SK-N-SH treated with all-trans-retinoic acid at 6 μM for 48 hours (cell line): ENCODE measurements at regions not wholly inside any gene's neighbourhood (a gene's known extent, or its start where the extent isn't known, plus 50 kb on each side); places are given as distances from the start of the nearest gene placed in this dataset.

Experiments used
- ZNF70 ChIP-seq: fragments of 450-650 bp; formaldehyde crosslinking; IDR thresholded peaks from 2 replicates; pipeline ENCODE4 v1.5.0; 2020; ENCODE audit warnings: mild to moderate bottlenecking, moderate library complexity
- TF ChIP-seq, protein P1 (sequence below): fragments of 250-450 bp; sonication (Bioruptor Pico); IDR thresholded peaks from 2 replicates; pipeline ENCODE4 v1.8.0; 2020; ENCODE audit warnings: mild to moderate bottlenecking, moderate library complexity, borderline replicate concordance
- TF ChIP-seq, protein P2 (sequence below): fragments of 250-450 bp; sonication (Bioruptor Pico); IDR thresholded peaks from 2 replicates; pipeline ENCODE4 v1.8.0; 2021; ENCODE audit warnings: low read depth, mild to moderate bottlenecking, moderate library complexity, borderline replicate concordance

DNA sequence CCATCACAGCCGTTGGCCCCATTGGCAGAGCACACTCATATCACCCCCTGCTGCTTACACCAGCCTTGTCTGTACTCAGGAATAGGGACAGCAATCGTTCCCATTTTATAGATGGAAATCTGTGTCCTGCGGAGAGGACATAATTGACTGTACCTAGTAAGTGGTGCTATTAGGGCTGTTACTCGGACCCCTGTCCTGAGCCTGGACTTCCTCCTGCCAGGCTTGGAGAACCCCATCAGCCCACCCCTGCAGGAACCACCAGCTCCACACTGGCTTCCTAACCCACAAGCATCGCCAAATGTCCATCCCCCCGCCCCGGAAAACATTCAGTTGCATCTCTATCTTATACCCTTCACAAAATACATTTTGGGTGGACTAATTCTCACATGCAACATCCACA lies 139.8 kb upstream of the RET start:
- TF ChIP-seq, protein P1, sequence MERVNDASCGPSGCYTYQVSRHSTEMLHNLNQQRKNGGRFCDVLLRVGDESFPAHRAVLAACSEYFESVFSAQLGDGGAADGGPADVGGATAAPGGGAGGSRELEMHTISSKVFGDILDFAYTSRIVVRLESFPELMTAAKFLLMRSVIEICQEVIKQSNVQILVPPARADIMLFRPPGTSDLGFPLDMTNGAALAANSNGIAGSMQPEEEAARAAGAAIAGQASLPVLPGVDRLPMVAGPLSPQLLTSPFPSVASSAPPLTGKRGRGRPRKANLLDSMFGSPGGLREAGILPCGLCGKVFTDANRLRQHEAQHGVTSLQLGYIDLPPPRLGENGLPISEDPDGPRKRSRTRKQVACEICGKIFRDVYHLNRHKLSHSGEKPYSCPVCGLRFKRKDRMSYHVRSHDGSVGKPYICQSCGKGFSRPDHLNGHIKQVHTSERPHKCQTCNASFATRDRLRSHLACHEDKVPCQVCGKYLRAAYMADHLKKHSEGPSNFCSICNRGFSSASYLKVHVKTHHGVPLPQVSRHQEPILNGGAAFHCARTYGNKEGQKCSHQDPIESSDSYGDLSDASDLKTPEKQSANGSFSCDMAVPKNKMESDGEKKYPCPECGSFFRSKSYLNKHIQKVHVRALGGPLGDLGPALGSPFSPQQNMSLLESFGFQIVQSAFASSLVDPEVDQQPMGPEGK = no peak
- TF ChIP-seq, protein P2, sequence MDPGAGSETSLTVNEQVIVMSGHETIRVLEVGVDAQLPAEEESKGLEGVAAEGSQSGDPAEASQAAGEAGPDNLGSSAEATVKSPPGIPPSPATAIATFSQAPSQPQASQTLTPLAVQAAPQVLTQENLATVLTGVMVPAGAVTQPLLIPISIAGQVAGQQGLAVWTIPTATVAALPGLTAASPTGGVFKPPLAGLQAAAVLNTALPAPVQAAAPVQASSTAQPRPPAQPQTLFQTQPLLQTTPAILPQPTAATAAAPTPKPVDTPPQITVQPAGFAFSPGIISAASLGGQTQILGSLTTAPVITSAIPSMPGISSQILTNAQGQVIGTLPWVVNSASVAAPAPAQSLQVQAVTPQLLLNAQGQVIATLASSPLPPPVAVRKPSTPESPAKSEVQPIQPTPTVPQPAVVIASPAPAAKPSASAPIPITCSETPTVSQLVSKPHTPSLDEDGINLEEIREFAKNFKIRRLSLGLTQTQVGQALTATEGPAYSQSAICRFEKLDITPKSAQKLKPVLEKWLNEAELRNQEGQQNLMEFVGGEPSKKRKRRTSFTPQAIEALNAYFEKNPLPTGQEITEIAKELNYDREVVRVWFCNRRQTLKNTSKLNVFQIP (CRISPR knock-in tag) = no peak
- no peak for TF ChIP-seq ZNF70 (CRISPR knock-in tag)
